BLaER1 (cell line): ENCODE measurements at regions not wholly inside any gene's neighbourhood (a gene's known extent, or its start where the extent isn't known, plus 50 kb on each side); places are given as distances from the start of the nearest gene placed in this dataset.

Experiments used
- H3K27ac ChIP-seq: shearing (Covaris generic); formaldehyde crosslinking; 2 replicates; pipeline ENCODE4 v1.8.1; 2022
- H3K27me3 ChIP-seq: shearing (Covaris generic); formaldehyde crosslinking; 2 replicates; pipeline ENCODE4 v1.8.1; 2022
- H3K36me3 ChIP-seq: shearing (Covaris generic); formaldehyde crosslinking; 2 replicates; pipeline ENCODE4 v1.8.1; 2022
- H3K4me1 ChIP-seq: shearing (Covaris generic); formaldehyde crosslinking; 2 replicates; pipeline ENCODE4 v1.8.1; 2022
- H3K4me2 ChIP-seq: shearing (Covaris generic); formaldehyde crosslinking; 2 replicates; pipeline ENCODE4 v1.8.1; 2022
- H3K4me3 ChIP-seq: shearing (Covaris generic); formaldehyde crosslinking; 2 replicates; pipeline ENCODE4 v1.8.1; 2022
- H3K9ac ChIP-seq: shearing (Covaris generic); formaldehyde crosslinking; 2 replicates; pipeline ENCODE4 v1.8.1; 2022
- H3K9me3 ChIP-seq: shearing (Covaris generic); formaldehyde crosslinking; 2 replicates; pipeline ENCODE4 v1.8.1; 2022
- H4K20me1 ChIP-seq: shearing (Covaris generic); formaldehyde crosslinking; 2 replicates; pipeline ENCODE4 v1.8.1; 2022
- Cebpa-rat ChIP-seq: shearing (Covaris generic); IDR thresholded peaks from 2 replicates; pipeline ENCODE4 v1.8.1; 2022

DNA sequence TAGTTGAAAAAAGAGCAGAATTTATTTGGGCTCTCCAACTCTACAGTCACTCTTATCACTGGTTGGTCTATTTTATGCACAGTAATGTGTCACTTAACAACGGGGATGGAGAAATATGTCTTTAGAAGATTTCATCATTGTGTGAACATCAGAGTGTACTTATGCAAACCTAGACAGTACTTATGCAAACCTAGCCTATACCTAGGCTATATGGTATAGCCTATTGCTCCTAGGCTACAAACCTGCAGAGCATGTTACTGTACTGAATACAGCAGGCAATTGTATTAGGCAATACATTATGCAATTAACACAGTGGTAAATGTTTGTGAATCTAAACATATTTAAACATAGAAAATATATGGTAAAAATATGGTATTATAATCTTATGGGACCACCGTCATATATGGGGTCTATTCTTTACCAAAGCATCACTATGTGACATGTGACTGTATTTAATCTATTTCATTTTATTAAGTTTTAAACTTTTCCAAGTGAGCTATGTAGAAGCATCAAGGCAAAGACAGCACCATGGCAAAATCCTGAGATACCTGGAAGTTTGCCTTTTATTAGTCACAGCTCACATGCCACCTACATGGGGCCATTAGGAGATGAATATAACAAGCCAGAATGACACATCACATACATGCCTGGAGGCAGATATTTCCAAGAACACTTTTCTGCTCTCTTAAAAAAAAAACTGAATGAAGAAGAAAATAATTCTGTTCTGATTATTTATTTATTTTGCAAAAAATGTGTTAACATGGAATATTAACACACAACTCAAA is 537.4 kb downstream of the TUSC7 start:
- Histone ChIP-seq H3K9ac (no peak overlapping the region), H3K36me3 (no peaks in the 10 kb centered on the region), H3K4me2 (no peak overlapping the region), H3K4me1 (peaks cover 12% of the 10 kb centered on the region), H3K4me3 (no peak overlapping the region), H3K27me3 (no peaks in the 10 kb centered on the region), H3K27ac (no peak overlapping the region), H4K20me1 (no peaks in the 10 kb centered on the region), H3K9me3 (no peaks in the 10 kb centered on the region)
- no peak for TF ChIP-seq Cebpa-rat

GRCh38 chr3:117248153-117248552 is 538.6 kb downstream of the TUSC7 start:
- Histone ChIP-seq H3K27me3 (no peaks in the 10 kb centered on the region), H3K27ac (no peak overlapping the region), H3K36me3 (no peaks in the 10 kb centered on the region), H3K4me2 (no peak overlapping the region), H3K9ac (no peak overlapping the region), H3K4me1 (peaks cover 12% of the 10 kb centered on the region), H4K20me1 (no peaks in the 10 kb centered on the region), H3K9me3 (no peaks in the 10 kb centered on the region), H3K4me3 (no peak overlapping the region)
- TF ChIP-seq Cebpa-rat: no peak

GRCh38 chr3:117252208-117252607 is 542.6 kb downstream of the TUSC7 start:
- H3K27ac ChIP-seq: no peak overlapping the region
- H3K4me1 ChIP-seq: no peaks in the 10 kb centered on the region
- TF ChIP-seq Cebpa-rat: no peak
- no peaks in the 10 kb centered on the region for H4K20me1 ChIP-seq
- no peaks in the 10 kb centered on the region for H3K36me3 ChIP-seq
- H3K9ac ChIP-seq: no peak overlapping the region
- no peak overlapping the region for H3K4me3 ChIP-seq
- H3K9me3 ChIP-seq: no peaks in the 10 kb centered on the region
- no peaks in the 10 kb centered on the region for H3K27me3 ChIP-seq
- H3K4me2 ChIP-seq: no peak overlapping the region

DNA sequence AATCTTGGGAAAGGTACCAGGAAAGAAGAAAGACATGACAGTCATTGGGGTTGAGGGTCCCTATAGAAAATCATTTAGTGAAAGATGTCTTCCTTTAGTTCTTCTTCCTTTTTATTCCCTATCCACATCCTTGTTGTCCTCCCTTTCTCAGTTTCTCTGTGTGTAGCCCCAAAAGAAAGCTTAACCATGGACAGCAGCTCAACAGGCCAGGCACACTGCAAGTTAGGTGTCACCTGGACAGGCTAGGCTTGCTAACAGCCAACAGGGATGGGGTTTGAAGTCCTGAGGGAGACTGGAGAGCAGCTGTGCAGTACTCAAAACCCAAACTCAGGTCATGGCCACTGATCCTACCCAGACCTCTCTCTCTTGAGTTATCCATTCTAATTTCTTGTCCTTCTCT is 543.1 kb downstream of the TUSC7 start:
- H4K20me1 ChIP-seq: no peaks in the 10 kb centered on the region
- TF ChIP-seq Cebpa-rat: no peak
- no peaks in the 10 kb centered on the region for H3K9me3 ChIP-seq
- no peaks in the 10 kb centered on the region for H3K36me3 ChIP-seq
- no peak overlapping the region for H3K4me2 ChIP-seq
- no peak overlapping the region for H3K4me3 ChIP-seq
- no peaks in the 10 kb centered on the region for H3K27me3 ChIP-seq
- H3K4me1 ChIP-seq: no peaks in the 10 kb centered on the region
- no peak overlapping the region for H3K27ac ChIP-seq
- H3K9ac ChIP-seq: no peak overlapping the region

DNA sequence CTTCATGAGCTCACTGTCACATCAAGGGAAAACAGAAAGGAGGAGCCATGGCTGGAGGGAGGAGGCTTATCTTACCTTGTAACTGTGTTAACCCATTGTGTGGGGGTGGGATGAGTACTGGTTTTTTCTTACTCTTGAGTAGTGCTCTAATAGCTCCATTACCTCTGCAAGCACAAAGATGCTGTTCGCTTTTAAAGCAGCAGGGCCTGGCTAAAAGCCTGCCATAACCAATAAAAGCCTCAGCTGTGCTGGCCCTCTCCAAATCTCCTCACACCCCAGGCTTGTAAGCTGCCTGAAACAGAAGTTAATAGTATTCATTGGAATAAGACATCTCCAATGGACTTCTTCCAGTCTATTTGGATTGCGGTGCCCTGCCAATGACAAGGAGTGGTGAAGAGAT is 544.1 kb downstream of the TUSC7 start:
- H4K20me1 ChIP-seq: no peaks in the 10 kb centered on the region
- H3K9ac ChIP-seq: no peak overlapping the region
- no peaks in the 10 kb centered on the region for H3K36me3 ChIP-seq
- H3K4me1 ChIP-seq: no peaks in the 10 kb centered on the region
- H3K4me3 ChIP-seq: no peak overlapping the region
- H3K9me3 ChIP-seq: no peaks in the 10 kb centered on the region
- no peak overlapping the region for H3K4me2 ChIP-seq
- no peak overlapping the region for H3K27ac ChIP-seq
- no peaks in the 10 kb centered on the region for H3K27me3 ChIP-seq
- TF ChIP-seq Cebpa-rat: no peak

GRCh38 chr3:117254985-117255384 is 545.4 kb downstream of the TUSC7 start:
- Histone ChIP-seq H3K27ac (no peak overlapping the region), H3K4me1 (no peaks in the 10 kb centered on the region), H4K20me1 (no peaks in the 10 kb centered on the region), H3K4me2 (no peak overlapping the region), H3K36me3 (no peaks in the 10 kb centered on the region), H3K9me3 (no peaks in the 10 kb centered on the region), H3K9ac (no peak overlapping the region), H3K4me3 (no peak overlapping the region), H3K27me3 (no peaks in the 10 kb centered on the region)
- no peak for TF ChIP-seq Cebpa-rat

DNA sequence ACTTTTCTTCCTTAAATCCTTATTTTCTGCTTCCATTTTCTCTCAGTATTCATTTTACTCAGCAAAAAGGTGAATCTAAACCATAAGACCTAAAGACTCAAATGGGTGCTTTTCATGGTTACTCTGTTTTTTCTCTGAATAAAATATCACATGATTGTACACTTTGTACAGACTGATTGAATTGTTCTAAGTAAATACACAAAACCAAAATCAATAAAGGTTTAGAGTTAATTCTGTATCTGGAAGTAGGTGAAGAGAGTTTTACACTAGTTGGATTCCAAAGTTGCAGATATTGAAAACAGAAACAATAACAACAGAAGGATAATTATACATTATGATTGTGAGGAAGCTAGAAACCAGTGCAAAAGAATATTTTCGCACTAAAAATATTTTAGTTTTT is 546.2 kb downstream of the TUSC7 start:
- no peaks in the 10 kb centered on the region for H4K20me1 ChIP-seq
- H3K4me1 ChIP-seq: no peaks in the 10 kb centered on the region
- TF ChIP-seq Cebpa-rat: no peak
- no peak overlapping the region for H3K27ac ChIP-seq
- H3K9me3 ChIP-seq: no peaks in the 10 kb centered on the region
- no peak overlapping the region for H3K4me3 ChIP-seq
- no peaks in the 10 kb centered on the region for H3K27me3 ChIP-seq
- no peaks in the 10 kb centered on the region for H3K36me3 ChIP-seq
- H3K9ac ChIP-seq: no peak overlapping the region
- H3K4me2 ChIP-seq: no peak overlapping the region

DNA sequence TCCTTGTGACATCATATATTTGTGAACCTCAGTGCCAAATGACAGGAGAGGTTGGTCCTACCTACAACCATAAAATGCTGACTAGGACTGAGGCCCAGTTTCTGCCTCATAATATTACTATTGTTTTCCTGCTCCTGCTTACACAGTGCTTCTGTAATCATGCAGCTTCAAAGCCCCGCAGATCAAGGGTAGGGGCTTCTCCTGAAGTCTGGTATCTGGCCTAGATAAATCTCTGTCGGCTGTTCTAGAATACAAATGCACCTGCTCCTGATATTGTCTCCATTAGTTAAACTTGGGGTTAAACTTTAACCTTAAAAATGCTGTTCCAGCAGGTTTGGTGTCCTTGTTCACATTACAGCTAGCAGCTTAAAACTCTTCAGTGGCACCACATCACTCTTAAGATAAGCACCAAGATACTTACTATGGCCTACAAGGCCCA is 552.4 kb downstream of the TUSC7 start:
- H3K9ac ChIP-seq: no peak overlapping the region
- H3K4me2 ChIP-seq: no peak overlapping the region
- no peaks in the 10 kb centered on the region for H4K20me1 ChIP-seq
- TF ChIP-seq Cebpa-rat: no peak
- no peak overlapping the region for H3K4me3 ChIP-seq
- H3K4me1 ChIP-seq: peaks cover 13% of the 10 kb centered on the region
- H3K27ac ChIP-seq: no peak overlapping the region
- H3K9me3 ChIP-seq: no peaks in the 10 kb centered on the region
- no peaks in the 10 kb centered on the region for H3K36me3 ChIP-seq
- H3K27me3 ChIP-seq: no peaks in the 10 kb centered on the region

DNA sequence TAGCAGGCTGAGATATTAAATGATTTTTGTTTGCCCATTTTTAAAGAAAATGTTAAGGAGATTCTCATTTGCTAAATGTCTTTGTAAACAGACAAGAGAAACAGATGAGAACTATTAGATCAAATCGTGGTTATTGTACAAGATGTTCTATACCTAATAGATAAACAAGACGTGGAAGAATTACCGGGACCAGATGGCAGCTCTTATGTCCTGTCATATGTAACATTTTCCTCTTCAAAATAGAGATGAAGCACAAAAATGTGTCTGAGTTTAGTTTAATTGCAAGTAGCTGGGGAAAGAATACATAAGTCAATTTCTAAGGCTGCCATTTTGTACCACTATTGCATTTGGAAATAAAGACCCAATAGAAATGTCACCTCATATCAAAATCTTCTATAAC is 553.7 kb downstream of the TUSC7 start:
- Histone ChIP-seq H3K4me1 (peaks cover 16% of the 10 kb centered on the region), H3K36me3 (no peaks in the 10 kb centered on the region), H3K9ac (no peak overlapping the region)

DNA sequence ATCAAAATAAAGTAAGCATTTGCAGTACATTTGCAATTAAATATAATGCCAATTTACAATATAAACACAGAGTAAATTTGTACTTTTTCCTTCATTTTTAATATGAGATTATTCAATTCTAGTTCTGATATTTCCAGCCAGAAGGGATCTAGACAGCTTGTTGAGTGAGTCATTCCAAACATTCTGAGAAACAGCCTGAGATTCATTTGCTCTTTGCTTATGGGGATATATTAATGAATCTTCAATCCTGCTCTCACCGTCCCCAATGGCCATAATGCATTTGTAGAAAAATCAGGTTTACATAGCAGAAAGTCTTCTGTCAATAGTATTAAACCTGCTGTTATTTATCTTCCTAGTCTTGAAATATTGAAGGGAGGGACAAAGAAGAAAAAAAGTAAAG is 554.2 kb downstream of the TUSC7 start:
- H3K27ac ChIP-seq: no peak overlapping the region
- H3K4me3 ChIP-seq: no peak overlapping the region
- no peak overlapping the region for H3K9ac ChIP-seq
- H3K27me3 ChIP-seq: no peaks in the 10 kb centered on the region
- H4K20me1 ChIP-seq: no peaks in the 10 kb centered on the region
- H3K36me3 ChIP-seq: no peaks in the 10 kb centered on the region
- H3K4me2 ChIP-seq: no peak overlapping the region
- no peak for TF ChIP-seq Cebpa-rat
- no peaks in the 10 kb centered on the region for H3K9me3 ChIP-seq
- peaks cover 17% of the 10 kb centered on the region for H3K4me1 ChIP-seq

More for the DNA sequence above, 553.7 kb downstream of the TUSC7 start:
- Histone ChIP-seq H3K4me3 (no peak overlapping the region), H3K27ac (no peak overlapping the region), H4K20me1 (no peaks in the 10 kb centered on the region), H3K9me3 (no peaks in the 10 kb centered on the region), H3K4me2 (no peak overlapping the region), H3K27me3 (no peaks in the 10 kb centered on the region)
- no peak for TF ChIP-seq Cebpa-rat
